GM21737 (cell line): ENCODE measurements at regions not wholly inside any gene's neighbourhood (a gene's known extent, or its start where the extent isn't known, plus 50 kb on each side); places are given as distances from the start of the nearest gene placed in this dataset.
A peak's percentile ranks its signal among the peaks of the same experiment; 100 is the strongest.
"Not testable (repeated sequence)": the region's sequence is repeated elsewhere in the genome, so short reads cannot be mapped to it uniquely, and the experiment has no call there.

ENCODE experiments used
- ATAC-seq: cut with Tn5 transposase; IDR thresholded peaks from one replicate; pipeline ENCODE4 v1.9.1; 2021; ENCODE audit warnings: mild to moderate bottlenecking, moderate library complexity; ENCODE audit not compliant: unreplicated experiment

DNA sequence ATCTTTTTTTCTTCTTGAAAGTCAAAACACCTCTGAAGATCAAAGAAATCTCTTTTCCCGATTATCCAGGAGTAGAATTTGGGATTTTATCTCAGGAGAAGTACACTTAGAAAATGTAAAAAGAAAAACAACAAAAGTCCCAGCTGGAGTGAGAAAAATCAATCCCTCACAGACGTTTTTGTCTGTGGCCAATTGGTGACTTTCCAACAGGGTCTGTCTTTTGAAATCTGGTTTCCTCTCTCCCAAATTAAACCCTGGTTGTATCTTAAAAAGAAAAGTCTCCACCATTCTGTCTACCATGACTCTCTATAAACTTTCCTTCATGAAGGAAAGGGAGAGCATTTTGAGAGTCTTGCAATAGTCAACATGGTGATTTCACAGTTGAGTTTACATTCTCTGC is 88.1 kb downstream of the DACT1 start:
- no peak for ATAC-seq

DNA sequence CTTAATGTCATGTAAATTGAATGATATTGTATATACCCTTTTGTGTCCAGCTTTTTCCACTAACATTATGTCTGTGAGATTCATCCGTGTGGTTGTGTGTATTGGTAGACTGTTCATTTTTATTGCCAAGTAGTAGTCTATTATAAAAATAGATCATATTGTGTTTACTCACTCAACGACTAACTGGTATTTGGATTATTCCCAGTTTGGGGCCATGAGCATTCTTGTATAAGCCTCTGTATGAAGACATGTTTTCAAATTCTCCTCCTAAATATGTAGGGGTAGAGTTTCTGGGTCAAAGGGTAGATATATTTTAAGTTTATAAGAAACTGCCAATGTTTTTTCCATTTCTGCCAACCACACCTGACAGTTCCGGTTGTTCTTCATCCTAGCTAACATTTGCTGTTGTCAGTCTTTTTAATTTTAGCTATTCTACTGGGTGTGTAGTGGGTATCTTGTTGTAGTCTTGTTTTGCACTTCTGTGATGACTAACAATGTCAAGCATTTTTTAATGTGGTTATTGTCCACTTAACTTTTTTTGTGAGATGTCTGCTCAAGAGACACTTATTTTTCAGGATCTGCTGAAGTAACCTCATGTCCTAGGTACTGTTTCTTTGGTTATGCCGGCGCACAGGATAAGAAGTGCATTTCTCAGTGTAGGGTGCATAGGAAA is 93.2 kb downstream of the DACT1 start:
- ATAC-seq, result no peak

DNA sequence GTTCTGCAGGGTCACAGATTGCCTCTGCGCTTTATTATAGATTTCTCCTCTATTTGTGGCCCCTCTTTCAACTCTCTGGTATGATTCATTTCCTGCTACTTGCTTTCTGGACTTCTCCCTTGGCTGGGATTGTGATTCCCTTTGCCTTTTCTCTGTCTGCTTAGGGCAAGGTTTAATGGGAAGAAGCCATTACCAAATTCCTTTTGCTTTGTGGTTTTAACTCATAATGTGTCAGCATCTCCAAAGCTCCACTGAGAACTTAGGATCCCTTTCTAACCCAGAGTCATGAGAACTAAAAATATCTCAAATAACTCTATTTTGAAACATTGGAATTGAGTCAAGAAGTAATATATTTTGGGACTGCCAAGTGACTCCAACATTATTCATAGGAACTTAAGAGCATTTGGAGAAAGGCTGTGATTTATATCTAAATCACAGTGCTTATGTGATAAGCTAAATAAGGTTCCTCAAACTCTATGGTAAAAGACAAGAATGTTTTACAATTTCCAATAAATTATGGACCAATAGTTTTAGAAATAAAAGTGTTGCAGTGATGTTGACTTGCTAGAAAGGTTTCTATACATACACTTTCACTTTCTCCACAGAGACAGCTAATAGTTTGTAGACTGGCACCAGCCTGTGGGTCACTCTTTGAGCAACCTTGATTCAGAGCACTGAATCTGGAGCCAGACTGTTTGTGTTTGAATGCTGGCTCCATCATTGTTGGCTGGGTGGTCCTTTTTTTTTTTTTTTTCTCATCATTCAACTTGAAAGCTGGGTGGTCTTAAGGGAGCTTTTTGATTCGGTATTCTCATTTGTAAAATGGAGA is 93.9 kb downstream of the DACT1 start:
- no peak for ATAC-seq

DNA sequence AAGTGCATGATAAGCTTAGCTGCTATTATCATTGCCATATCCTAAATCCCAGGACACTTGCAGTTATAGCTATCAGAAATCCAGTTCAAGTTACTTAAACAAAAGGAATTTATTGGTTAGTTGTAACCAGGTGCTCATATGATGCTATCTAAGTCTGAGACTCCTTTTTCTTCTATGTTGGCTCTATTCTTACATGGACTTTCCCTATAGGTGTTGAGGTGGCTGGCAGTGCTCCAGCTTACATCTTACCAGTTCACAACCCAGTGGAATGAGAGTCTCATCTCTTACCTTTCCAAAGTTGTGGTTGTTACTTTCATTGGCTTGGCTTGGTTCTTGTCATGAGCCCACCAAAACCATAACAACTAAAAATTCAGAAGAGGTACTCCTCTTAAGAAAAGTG is 94.6 kb downstream of the DACT1 start:
- ATAC-seq, result no peak

DNA sequence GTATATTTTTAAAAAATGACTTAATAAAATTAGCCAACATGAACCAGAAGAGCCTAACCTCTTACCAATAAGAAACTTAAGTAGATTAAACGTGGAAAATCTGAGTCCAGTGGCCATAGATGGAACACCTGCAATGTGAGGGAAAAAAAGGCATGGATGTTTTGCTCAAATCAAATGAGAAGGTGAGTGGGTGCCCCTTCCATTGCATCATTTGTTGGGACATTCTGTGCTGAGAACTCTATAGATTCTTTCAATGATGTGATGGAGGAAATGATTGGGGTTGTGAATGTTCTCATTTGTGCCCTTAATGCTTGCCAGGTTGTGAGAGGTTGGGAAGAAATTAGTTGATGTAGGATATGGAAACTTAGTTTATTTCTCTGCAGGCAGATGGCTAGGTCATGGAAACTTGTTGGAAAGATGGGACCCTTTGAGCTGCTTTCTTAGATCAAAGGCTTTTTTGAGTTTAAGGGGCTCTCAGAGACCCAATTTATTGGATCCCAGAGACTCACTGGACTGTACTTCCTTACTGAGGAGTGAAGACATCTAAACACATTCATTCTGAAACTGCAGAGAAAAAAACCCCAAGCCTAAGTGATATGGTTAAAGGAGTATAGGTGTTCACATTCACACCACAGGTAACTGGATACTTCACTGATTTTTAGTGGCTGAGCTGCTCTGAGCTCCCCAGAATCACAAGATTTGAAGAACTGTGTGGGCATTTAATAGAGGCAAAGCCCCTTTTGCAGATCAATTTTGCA is 95.9 kb downstream of the DACT1 start:
- peak; percentile 72 for ATAC-seq

GRCh38 chr14:58735596-58735995 is 97.8 kb downstream of the DACT1 start:
- ATAC-seq, result no peak

DNA sequence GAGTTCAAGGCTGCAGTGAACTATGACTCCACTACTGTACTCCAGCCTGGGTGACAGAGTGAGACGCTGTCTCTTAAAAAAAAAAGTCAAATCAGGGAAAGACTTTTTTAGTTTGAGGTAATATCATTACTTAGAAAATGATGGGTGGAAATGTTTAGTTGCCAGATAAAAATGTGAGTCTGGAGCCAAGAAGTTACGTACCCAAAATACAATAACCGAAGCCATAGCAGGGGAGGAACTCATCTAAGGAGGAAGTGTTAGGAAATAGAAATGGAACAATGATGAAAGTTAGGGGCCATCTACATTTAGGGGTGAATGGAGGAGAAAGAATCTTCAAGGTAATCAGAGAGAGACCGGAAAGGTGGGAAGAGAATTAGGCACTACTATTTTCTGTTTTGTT is 98.8 kb downstream of the DACT1 start:
- ATAC-seq, result no peak

- no peak for ATAC-seq
These were observed 99.7 kb downstream of the DACT1 start for GRCh38 chr14:58737511-58737910.

DNA sequence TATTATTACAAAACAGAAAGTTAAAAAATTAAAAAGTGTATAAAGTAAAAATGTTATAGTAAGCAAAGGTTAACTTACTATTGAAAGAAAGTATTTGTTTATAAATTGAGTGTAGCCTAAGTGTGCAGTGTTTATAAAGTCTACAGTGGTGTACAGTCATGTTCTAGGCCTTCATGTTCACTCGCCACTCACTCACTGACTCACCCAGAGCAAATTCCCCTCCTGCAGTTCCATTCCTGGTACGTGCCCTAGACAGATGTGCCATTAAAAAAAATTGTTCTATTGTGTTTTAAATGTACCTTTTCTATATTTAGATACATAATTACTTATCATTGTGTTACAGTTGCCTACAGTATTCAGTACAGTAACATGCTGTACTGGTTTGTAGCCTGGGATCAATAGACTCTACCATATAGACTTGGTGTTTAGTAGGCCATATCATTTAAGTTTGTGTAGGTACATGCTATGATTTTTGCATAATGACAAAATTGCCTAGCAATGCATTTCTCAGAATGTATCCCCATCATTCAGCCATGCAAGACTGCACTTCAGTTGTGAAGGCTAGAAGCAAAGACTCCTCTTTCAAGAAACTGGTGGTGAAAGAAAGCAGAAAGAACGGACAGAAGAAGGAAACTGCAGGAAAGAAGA is 100.6 kb downstream of the DACT1 start:
- no peak for ATAC-seq

- ATAC-seq, result no peak
These were observed 101.1 kb downstream of the DACT1 start for GRCh38 chr14:58738876-58739275.

DNA sequence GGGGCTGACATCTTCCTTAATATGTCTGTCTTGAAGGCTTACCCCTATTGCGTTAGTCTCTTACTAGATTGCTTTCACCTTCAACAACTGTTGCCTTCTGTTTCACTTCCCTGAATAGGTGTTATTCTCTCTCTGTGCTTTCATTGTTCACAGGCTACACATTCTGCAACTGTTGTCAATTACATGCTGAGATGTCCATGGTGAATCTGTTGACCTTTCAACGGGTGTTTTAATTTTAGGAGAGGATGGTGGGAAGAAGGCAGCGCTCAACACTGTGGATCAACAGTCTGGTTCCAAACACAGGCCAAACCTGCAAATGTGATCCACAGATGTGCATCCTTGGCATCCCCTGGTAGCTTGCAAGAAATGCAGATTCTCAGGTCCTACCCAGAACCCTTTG is 101.9 kb downstream of the DACT1 start:
- no peak for ATAC-seq

DNA sequence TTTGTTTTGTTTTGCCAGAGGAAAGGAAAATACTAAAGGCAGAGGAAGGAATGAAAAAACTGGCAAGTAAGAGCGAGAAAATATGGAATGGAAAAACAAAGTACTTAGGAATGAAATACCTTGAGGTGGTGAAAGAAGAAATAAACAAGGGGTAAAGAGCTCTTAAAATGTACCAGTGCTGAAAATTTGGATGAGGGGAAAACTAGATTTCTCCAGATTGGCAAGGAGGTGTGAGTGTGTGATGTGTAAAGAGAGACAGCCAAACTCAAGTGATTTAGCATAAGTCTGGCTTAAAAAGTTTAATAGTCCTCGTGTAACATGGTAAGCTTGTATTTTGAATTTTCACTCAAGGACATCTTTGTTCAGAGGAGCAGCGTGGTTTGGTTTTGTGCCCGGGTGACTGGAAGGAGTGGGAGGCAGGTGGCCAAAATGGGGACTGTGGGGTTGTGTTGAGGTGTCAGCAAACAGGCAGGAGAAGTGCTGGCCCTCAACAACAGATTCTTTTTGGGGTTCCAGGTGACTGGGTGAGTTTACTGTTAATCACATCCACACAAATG is 102.7 kb downstream of the DACT1 start:
- ATAC-seq, result no peak

DNA sequence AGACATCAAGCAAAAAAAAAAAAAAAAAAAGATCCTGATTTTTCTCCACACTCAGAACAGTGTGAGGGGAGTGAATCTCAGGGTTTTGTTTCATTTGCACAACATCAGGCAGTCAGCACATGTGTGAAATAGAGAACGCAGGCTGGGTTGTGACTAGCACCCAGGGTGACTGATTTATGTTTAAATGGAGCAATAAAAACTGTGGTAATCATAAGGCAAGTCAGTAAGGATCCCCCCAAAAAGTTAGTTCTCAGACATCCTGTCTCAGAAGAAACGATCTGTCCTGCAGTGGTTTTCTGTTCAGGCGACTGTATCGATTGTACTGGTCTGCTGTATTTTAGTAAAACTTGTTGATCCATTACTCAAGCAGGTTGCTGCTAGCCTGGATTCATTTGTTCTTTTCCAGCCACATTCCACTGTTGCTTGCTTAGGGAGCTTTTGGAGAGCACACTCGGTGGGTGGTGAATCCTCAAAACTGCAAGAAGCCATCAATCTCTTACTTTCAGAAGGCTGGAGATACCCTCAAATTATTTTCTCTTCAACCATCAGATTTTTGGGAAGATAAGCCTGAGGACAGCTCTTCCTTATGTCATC is 107.1 kb downstream of the DACT1 start:
- no peak for ATAC-seq

DNA sequence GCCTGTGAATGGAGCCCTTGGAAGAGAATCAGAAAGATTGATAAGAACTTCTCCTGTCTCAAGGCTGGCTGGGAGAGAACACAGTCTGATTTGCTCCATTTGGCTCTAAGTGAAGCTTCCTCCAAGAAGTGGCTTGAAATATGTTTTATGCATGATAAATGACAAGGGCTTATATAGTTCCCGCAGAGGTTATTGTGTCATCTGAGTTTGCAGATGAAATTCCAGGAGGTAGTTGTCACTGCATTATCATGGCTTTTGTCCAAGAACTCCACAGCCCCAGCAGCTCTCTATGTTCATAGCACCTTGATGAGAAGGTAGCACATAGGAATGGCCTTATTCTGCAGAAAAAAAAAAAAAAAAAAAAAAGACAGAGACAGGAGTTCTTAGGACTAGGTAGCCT is 108.5 kb downstream of the DACT1 start:
- ATAC-seq, result no peak

DNA sequence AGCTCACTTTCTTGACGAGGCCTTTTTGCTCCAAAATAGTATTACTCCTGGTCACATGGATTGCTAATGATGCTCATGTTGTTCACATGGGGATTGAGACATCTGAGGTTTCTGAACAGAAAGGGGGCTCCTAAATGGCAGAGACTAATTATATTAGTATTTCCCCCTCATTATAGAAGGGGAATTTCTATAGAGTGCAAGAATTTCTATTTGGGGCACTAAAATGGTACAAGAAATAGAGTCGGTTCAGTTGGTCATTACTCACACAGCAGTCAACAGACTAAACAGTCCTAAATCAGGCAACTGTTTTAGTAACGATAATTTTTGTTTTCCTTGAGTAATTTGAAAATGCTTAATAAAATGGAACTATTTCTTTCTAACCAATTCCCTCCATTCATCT is 108.9 kb downstream of the DACT1 start:
- ATAC-seq, result no peak

DNA sequence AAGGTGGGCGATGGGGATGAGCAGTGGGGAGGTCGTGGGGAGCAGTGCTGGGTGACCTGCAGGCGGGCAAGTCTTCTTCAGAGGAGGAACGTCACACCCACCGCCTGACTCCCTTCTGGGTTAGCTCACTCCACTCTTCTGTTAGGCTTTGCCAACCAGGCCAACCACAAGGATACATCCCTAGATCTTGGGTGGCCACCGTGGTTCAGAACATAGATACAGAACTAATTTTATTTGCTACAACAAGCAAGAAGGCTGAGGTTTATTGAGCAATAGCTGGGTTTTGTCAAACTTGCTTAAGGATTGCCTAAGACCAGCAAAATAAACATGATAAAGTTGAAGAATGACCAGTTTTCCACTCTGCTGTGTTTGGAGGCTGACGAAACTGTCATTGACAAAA is 109.4 kb downstream of the DACT1 start:
- no peak for ATAC-seq

DNA sequence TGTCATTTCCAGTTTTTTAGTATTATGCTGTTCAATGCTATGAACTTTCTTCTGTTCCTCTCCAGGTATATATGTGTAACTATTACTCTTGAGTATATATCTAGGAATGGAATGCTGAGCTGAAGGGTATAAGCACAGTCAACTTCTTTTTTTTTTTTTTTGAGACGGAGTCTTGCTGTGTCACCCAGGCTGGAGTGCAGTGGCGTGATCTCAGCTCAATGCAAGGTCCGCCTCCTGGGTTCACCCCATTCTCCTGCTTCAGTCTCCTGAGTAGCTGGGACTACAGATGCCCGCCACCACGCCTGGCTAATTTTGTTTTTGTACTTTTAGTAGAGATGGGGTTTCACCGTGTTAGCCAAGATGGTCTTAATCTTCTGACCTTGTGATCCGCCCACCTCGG is 110.5 kb downstream of the DACT1 start:
- ATAC-seq, result not testable (repeated sequence)

- peak; percentile 86 for ATAC-seq
These were observed 111.4 kb downstream of the DACT1 start for GRCh38 chr14:58749066-58749669.

DNA sequence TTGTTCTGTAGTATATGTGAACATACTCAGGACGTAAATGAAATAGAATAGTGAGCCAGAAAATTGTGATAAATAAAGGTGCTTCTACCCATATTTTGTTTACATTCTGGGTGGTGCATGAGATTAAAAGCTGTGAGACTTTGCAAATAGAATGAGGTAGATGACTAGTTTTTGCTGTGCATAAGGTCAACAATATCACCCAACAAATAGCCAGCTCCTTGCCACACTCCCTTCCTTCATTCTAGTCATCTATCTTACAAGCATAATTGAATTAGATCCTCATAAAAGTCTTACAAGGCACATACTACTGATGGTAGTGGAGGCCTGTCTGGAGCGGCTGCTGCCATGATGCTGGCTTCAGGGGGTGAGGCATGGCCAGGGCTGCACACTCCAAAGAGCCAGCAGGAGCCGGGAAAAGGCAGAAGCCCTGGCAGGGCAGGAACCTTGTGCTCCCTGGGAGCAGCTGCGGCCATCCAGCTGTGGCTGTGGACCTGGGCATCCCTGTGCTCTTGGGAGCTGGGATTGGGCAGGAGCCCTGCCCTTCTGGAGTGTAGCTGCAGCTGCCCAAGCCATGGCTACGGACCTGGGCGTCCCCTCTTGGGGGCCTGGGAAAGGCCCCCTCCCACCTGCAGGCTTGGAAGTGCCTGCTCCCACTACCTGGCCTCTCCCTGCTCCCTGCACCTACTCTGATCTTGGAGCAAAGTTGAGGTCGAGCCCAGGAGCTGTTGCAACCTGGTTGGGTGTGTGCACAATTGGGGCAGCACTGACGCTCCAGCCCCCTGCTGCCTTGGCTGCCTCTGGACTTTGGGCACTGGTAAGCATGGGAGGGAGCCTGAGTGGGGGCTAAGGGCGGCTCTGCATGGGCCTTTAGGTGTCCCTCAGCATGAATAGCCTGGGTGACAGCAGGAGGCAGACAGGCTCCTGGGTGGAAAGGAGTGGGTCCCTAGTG is 112.8 kb downstream of the DACT1 start:
- no peak for ATAC-seq
